GM19397 (cell line): ENCODE measurements at regions not wholly inside any gene's neighbourhood (a gene's known extent, or its start where the extent isn't known, plus 50 kb on each side); places are given as distances from the start of the nearest gene placed in this dataset.

Source experiments
- ATAC-seq: cut with Tn5 transposase; IDR thresholded peaks from one replicate; pipeline ENCODE4 v1.9.1; 2021; ENCODE audit warnings: mild to moderate bottlenecking, moderate library complexity; ENCODE audit not compliant: unreplicated experiment

DNA sequence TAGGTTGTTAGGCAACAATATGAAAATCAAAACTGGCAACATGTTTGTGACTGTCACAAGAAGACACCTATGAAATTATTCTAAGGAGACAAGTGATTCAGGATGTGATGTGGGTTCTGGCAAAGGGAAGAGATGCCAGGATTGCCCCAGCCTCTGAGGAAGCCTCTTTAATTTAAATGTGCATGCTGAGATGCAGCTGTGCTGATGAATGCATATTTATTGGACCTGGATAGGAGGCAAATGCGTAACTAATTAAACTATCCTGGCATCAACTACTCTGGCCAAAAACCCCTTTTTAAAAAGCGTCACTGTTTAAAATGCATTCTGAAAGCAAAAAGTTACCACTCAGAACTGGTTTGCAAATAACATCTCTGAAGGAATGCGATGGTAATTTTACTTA, 176.5 kb upstream of the DPH6 start:
- ATAC-seq, result no peak

DNA sequence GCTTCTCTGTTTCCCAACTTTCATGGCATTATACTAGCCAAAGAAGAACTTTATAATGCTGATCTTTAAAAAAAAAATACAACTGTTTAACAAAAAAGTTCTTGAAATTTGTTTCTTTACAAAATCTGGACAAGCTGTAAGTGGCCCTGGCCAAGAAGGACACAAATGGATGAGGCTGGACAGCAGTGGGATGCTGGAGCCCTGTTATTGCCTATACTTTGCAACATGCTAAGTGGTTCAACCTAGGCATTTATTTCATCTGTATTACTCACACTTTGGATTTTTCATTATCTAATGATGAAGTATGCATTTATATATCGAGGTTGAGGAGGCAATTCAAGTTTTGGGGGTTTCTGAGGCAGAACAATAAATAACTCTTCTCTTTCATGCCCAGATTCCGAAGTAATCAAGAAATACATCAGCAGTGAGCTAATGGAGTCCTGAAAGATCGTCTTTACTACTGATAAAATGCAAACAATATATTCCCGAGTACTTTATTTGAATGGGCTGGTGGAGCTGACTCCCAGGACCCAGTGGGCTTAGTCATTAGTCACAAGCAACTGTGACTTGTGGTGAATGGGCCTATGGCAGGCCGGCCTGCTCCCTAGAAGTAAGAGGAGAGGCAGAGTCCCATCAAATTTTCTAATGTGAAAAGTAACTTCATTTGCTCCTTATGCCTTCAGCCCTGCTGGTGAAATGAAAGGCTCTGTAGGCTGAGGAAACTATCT, 177.3 kb upstream of the DPH6 start:
- ATAC-seq, result no peak

GRCh38 chr15:35723852-35724251, 177.9 kb upstream of the DPH6 start:
- ATAC-seq, result no peak

GRCh38 chr15:35724626-35725025, 178.7 kb upstream of the DPH6 start:
- ATAC-seq, result no peak

- no peak for ATAC-seq
These were observed 179.4 kb upstream of the DPH6 start for GRCh38 chr15:35725353-35725752.

GRCh38 chr15:35727627-35728026, 181.7 kb upstream of the DPH6 start:
- no peak for ATAC-seq

GRCh38 chr15:35728219-35728940, 182.4 kb upstream of the DPH6 start:
- ATAC-seq, result no peak

DNA sequence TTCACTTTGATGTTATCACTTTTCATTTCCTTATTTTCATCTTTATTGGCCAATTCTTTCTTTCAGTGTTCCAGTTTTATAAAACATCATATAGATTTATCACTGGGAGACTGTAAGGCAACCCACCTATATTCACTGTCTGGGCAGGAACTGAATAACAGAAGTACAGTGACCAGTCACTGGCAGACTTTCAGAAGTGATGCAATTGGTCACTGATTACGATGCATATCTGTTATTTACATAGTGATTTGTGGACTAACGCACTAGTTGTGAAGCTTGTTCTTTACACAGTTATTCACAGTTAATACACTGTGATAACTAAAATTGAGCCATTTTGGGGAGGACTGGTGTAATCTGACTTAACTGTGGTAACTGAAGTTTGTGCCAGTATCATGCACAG, 190.2 kb upstream of the DPH6 start:
- no peak for ATAC-seq

- ATAC-seq, result no peak
These were observed 191.5 kb upstream of the DPH6 start for GRCh38 chr15:35737441-35737840.

GRCh38 chr15:35738370-35738769, 192.4 kb upstream of the DPH6 start:
- no peak for ATAC-seq

- no peak for ATAC-seq
These were observed 194.8 kb upstream of the DPH6 start for GRCh38 chr15:35740761-35741160.

- no peak for ATAC-seq
These were observed 195.4 kb upstream of the DPH6 start for GRCh38 chr15:35741395-35741794.

- ATAC-seq, result no peak
These were observed 195.9 kb upstream of the DPH6 start for GRCh38 chr15:35741881-35742280.

DNA sequence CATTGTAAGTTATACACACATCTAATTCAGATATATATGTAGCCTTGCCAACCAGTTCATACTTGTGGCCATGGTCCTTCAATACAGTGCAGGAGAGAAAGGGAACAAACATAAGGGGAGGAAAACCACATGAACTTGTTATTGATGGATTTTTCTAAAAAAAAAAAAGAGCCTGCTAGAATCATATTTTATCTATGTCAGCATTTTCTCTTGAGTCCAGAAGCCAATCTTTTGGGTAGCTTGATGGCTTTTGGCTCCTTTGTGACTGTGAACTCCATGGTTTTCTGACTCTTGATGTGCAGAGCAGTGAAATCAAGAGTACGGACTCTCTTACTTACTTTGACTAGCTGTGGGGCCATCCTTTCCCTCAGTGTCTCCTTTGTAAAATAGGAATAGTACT, 197.4 kb upstream of the DPH6 start:
- ATAC-seq, result no peak

GRCh38 chr15:35746121-35746520, 200.2 kb upstream of the DPH6 start:
- no peak for ATAC-seq

GRCh38 chr15:35748105-35748504, 202.1 kb upstream of the DPH6 start:
- ATAC-seq, result no peak

DNA sequence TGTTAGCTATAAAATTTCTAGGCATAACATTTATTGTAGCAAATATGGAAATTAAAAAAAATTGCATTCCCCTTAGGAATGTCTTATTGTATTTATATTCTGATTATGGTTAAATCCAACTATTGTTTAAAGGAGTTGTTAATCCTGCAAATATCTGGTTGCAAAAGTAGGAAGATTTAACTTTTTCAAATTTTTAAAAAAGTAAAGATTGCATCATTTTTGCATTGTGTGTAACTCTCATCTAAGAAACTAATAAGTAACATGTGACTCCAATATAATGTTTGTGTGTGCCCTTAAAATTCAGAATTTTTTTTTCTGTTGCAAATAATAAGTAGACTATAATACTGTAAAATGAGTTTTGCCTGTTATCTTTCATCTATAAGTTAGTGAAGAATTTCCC, 204.1 kb upstream of the DPH6 start:
- no peak for ATAC-seq

GRCh38 chr15:35751413-35752133, 205.6 kb upstream of the DPH6 start:
- no peak for ATAC-seq

GRCh38 chr15:35752134-35752466, 206.1 kb upstream of the DPH6 start:
- no peak for ATAC-seq

GRCh38 chr15:35753486-35753885, 207.5 kb upstream of the DPH6 start:
- no peak for ATAC-seq

DNA sequence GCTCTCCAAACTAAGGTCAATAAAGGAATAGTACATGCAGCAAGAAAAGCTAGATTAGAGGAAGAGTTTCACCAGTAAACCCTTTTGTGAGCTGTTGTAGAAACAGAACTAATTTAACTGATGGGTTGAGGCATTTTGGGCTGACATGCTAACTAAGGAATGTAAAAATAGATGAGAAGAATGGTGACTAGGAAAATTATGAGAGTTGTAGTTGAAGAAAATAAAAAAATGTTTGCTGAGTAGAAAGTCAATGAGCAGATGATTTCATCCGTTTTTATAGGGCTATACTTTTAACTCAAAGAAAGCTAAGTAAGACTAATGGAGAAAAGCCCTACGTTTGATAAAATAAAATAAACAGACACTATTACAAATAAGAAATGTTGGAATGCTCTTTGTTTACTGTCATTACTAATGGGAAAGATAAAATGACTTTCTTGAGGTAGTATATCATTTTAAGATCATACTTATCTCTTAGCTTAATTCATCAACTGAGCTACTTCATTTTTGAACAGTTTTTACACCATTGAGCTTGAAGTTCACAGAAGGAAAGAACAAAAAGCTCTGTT, 209.4 kb upstream of the DPH6 start:
- no peak for ATAC-seq

GRCh38 chr15:35756623-35757022, 210.7 kb upstream of the DPH6 start:
- ATAC-seq, result no peak
